Chondrocyte (in vitro differentiated cells): ENCODE measurements at regions not wholly inside any gene's neighbourhood (a gene's known extent, or its start where the extent isn't known, plus 50 kb on each side); places are given as distances from the start of the nearest gene placed in this dataset.

Experiments
- DNase-seq: peaks from one replicate; pipeline ENCODE4 v3.0.0; 2021; ENCODE audit warnings: mixed read lengths, low spot score
- H3K27ac Mint-ChIP-seq: one replicate; pipeline ENCODE4 v1.8.0; 2021; ENCODE audit warnings: mild to moderate bottlenecking, moderate library complexity, mixed read lengths; ENCODE audit not compliant: unreplicated experiment
- H3K27me3 Mint-ChIP-seq: 2 replicates; pipeline ENCODE4 v1.8.0; 2021; ENCODE audit warnings: low read depth, mixed read lengths
- H3K36me3 Mint-ChIP-seq: 2 replicates; pipeline ENCODE4 v1.8.0; 2021; ENCODE audit warnings: low read depth, mixed read lengths
- H3K4me1 Mint-ChIP-seq: 2 replicates; pipeline ENCODE4 v1.8.0; 2021; ENCODE audit warnings: low read depth, mild to moderate bottlenecking, mixed read lengths
- H3K4me3 Mint-ChIP-seq: one replicate; pipeline ENCODE4 v1.8.0; 2021; ENCODE audit warnings: mild to moderate bottlenecking, moderate library complexity, mixed read lengths; ENCODE audit not compliant: unreplicated experiment
- H3K9me3 Mint-ChIP-seq: 2 replicates; pipeline ENCODE4 v1.8.0; 2021; ENCODE audit warnings: low read depth, mixed read lengths
- CTCF ChIP-seq: fragments of 200-600 bp; sonication (generic); IDR thresholded peaks from 2 replicates; pipeline ENCODE4 v1.5.0; 2021; ENCODE audit warnings: antibody characterized with exemption, mild to moderate bottlenecking, moderate library complexity

GRCh38 chr2:193749485-193749884 lies 1554.8 kb upstream of the TMEFF2 start:
- H3K4me1 Mint-ChIP-seq, result no peaks in the 10 kb centered on the region
- no peaks in the 10 kb centered on the region for H3K9me3 Mint-ChIP-seq
- no peaks in the 10 kb centered on the region for H3K36me3 Mint-ChIP-seq
- no peak overlapping the region for H3K4me3 Mint-ChIP-seq
- H3K27ac Mint-ChIP-seq, result no peak overlapping the region
- no peak for DNase-seq
- H3K27me3 Mint-ChIP-seq, result no peaks in the 10 kb centered on the region
- TF ChIP-seq CTCF, result no peak

- no peak for TF ChIP-seq CTCF
- Mint-ChIP-seq H3K27me3 (no peaks in the 10 kb centered on the region), H3K4me3 (no peak overlapping the region), H3K27ac (no peak overlapping the region), H3K36me3 (peaks cover 3% of the 10 kb centered on the region), H3K4me1 (no peaks in the 10 kb centered on the region), H3K9me3 (peaks cover 15% of the 10 kb centered on the region)
- DNase-seq, result no peak
Observed at GRCh38 chr2:193743089-193743488, 1548.4 kb upstream of the TMEFF2 start.

- no peak for TF ChIP-seq CTCF
- Mint-ChIP-seq H3K4me1 (no peaks in the 10 kb centered on the region), H3K9me3 (peaks cover 12% of the 10 kb centered on the region), H3K27me3 (no peaks in the 10 kb centered on the region), H3K27ac (no peak overlapping the region), H3K36me3 (peaks cover 3% of the 10 kb centered on the region), H3K4me3 (no peak overlapping the region)
- no peak for DNase-seq
Observed at GRCh38 chr2:193738892-193739291, 1544.2 kb upstream of the TMEFF2 start.

GRCh38 chr2:193712912-193713311 lies 1518.2 kb upstream of the TMEFF2 start:
- Mint-ChIP-seq H3K4me3 (no peak overlapping the region), H3K36me3 (peaks cover 3% of the 10 kb centered on the region), H3K4me1 (no peaks in the 10 kb centered on the region), H3K27ac (no peak overlapping the region), H3K9me3 (peaks cover 12% of the 10 kb centered on the region), H3K27me3 (no peaks in the 10 kb centered on the region)
- no peak for TF ChIP-seq CTCF
- no peak for DNase-seq

- TF ChIP-seq CTCF, result no peak
- Mint-ChIP-seq H3K9me3 (peaks cover 5% of the 10 kb centered on the region), H3K4me1 (peaks cover 12% of the 10 kb centered on the region), H3K27me3 (no peaks in the 10 kb centered on the region), H3K4me3 (no peak overlapping the region), H3K27ac (no peak overlapping the region), H3K36me3 (peaks cover 3% of the 10 kb centered on the region)
- no peak for DNase-seq
Observed at GRCh38 chr2:193703411-193703810, 1508.7 kb upstream of the TMEFF2 start.
